ELR (cell line): ENCODE measurements at regions not wholly inside any gene's neighbourhood (a gene's known extent, or its start where the extent isn't known, plus 50 kb on each side); places are given as distances from the start of the nearest gene placed in this dataset.

Experiments used
- DNase-seq: peaks from one replicate; pipeline ENCODE4 v3.0.0-alpha.2; 2015; ENCODE audit warnings: low read depth

DNA sequence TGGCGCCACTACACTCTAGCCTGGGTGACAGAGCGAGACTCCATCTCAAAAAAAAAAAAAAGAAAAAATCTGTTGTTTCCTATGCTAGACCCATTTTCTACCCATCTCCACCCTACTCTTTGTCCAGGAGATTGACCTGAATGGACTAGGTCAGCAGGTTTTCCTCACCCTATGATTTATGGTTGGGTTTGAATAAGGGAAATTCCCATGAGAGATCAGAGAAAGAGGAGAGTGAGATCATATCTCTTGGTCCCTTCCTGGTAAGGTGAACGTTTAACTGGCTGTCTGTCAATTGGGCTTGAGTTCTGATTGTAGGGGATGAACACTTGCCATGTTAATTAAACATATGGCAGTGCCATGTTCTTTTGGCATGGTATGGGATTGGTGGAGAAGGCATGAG is 387.4 kb downstream of the MAN2A1 start:
- no peak for DNase-seq

DNA sequence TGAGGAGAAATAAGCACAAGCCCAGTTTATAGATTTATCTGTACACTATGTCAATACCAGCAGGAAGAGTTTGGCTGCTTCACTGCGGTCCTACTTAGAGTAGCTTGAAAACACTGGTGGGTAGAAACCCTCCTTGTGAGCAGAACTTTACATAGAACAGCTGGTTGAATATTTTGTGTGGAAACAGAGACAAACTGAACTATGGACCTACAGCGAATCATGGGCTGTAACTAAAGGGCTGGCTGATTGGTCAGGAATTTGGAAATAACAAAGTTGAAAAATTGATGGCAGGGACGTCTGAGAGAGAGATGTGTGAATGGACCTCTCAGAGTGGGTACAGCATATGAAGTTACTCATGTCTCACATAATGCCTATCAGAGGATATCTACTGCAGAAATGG is 392.5 kb downstream of the MAN2A1 start:
- DNase-seq = no peak

DNA sequence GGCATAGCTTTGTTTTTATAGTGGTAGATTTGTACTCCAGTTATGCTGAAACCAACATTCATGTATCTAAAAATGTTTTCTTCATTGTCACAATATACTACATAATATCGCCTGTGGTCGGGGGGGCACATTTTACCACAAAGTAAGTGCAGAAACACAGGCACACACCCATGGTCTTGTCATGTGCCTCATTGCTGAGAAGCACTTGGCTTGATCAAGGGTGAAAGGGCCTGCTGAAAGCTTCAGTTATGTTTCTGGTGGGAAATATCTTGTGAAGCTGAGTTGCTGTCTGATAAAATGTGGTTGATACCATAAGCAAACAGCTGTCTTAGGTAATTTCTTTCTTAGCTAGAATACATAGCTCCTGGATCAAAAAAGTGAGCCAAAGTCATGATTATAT is 393.1 kb downstream of the MAN2A1 start:
- no peak for DNase-seq

DNA sequence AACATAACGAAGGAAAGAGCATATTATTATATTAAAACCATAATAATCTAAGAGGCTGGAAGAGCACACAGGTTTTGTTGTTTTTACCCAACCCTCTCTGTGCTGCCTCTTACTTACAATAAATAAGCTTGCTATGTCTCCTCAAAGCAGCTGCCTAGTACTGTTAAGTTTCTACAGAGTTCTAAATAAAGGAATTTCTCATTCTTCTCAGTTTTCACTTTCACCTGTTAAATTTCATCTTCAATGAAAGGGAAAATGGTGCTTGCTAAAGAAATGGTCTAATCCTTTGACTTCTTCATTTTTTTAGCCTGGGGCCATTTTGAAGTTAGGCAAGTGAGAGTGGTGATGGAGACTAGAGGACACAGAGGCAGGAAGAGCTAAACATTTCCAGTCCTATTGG is 396.1 kb downstream of the MAN2A1 start:
- DNase-seq = no peak

DNA sequence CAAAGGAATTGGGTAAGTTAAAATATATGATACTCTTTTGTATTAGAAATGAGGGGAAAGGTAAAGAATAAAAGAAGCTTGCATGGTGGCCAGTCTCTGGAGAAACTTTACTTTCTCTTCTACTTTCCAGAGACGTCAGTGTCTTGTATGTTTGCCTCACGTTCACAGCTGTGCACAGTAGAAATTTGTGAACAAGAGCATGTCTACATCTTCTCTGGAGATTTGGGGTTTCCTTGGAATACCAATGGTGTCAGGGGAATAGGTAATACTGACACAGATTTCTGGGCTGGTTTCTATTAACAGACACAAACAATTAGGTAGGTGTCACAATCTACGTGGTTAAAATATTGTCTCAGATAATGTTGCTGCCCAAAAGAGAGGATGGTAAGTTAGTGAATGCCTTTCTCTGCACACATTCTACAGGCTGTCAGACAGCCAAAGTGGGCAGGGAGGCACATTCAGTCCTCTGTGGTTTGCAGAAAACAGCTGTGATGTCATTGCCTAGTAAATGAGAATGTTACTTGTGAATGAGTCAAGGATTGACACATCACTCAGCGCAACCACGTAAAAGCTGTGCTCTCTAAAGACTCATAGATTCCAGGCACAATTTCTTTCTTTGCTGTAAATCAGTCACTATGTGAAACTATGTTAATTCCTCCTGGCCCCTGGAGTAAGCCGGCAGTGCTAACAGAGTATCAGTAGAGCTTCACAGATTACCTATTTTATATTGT is 397.1 kb downstream of the MAN2A1 start:
- peak; percentile 84 for DNase-seq

DNA sequence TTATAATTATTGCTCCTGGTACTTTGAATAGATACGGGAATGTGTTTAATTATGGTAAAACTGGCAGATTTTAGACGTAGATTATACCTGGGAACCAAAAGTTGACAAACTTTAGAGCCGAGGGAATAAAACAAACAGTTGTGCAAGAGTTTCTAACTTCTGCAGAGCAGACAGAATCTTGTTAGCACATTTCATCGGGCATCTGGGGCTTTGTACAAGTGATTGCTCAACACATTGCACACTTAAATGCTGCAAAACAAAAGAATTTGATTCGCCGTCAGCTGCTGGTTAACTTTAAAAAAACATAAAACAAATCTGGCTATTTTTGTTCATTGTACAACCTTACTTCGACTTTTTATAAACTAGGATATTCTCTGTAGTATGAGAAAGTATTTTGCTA is 398.1 kb downstream of the MAN2A1 start:
- DNase-seq = no peak

DNA sequence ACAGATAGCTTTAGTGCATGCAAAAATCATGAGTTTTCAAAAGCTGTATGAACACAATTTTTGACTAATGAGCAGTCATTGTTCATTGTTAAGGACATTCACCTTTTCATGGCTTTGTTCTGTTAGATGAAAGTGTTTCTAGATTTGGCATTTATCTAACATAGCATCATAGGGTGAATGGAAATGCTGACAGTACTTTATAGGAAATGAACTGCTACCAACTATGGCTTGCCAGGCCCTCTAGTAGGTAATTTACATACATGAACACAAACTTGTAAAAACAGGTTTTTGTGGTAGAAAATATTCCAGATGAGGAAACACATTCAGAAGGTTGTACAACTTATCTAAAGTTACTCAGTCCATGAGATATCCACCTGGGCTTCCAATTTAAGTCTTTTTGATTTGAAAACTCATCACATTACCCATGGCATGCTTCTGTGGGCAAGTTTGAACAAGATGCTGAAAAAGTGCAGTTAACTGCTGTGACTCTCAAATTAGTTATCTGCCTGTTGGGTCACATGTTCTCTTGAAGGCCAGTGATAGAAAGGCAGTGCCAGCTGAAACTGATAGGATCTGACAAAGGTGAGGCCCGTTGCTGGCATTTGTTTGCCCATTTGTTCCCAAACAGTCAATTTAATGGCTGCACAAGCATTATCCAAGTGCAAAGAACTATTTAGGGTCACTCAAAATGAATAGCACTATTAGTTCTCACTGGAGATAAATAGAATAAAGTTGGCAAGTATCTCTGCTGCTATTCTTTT is 399.1 kb downstream of the MAN2A1 start:
- DNase-seq = no peak

DNA sequence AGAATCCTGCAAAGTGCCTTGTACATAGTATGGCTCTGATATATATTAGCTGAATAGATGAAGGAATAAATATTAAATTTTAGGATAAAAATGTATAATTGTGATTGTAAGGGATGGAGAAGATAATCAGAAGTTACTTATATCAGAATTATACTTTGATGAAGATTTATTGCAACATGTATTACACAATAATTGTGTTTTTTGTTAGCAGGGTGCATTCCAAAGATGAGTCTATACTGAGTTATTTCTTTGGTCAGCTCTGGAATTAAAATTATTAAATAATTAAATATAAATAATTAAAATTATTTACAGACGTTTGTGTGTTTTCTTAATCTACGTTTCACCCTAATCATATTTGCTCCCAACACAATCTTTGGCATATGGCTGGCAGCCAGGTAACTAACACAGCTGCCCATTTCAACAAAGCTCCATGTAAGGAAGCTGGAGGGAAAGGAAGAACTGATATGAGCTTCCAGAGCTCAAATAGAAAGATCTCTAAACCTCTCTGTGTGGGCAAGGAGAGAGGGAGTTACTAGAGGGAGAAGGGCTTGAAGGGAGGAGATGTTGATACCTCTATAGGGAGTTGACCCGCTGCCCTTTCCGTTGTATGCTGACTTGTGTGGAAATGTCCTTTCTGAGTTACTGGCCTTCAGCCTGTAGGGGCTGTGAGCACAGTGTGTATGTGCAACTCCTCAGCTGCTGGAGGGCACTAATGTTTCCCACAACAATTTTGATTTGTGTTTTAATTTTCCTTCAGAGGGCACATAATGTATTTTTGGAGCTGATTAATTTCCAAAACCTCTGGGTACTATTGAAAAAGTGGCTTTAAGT is 403.4 kb downstream of the MAN2A1 start:
- no peak for DNase-seq

DNA sequence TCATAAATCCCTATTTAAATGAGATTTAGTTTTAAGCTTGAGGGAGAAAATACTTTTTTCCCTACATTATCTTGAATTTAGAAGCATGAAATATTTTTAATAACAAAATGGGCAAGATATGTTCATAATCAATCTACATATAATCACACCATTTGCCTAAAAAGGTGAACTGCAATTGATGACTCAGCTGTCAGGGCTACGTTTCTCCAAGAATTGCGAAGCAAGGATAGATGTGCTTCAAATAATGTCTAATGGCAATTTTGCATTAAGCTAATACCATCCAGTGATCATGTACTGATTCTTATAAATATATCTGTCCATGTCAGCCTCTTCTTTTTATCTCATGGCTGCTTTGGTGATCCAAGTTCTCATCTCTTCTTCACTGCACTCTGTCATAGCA is 404.4 kb downstream of the MAN2A1 start:
- DNase-seq = no peak

DNA sequence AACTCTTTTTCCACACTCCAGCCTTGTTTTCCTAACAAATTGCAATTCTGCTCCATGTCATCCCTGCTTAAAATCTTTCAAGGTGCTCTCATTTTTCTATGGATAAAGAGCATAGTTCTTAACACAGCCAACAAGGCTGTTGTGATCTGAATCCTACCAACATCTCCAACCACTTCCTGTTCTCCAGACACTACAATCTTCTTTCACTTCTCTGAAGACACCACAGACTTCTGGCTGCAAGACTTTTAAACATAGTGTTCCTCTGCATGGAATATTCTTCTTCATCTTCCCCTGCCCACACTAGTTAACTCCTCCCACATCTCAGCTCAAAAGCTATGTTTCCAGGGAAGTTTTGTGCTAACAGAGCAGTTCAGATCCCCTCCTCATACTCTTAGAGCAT is 404.8 kb downstream of the MAN2A1 start:
- no peak for DNase-seq

DNA sequence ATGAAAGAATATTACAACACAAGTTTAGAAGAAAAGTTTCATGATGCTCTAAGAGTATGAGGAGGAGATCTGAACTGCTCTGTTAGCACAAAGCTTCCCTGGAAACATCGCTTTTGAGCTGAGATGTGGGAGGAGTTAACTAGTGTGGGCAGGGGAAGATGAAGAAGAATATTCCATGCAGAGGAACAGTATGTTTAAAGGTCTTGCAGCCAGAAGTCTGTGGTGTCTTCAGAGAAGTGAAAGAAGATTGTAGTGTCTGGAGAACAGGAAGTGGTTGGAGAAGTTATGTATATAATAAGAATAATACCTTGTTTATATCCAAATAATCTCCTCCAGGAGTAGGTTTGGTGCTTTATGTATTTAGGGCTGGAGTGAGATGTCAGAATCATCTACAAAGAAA is 406.7 kb downstream of the MAN2A1 start:
- DNase-seq = no peak

DNA sequence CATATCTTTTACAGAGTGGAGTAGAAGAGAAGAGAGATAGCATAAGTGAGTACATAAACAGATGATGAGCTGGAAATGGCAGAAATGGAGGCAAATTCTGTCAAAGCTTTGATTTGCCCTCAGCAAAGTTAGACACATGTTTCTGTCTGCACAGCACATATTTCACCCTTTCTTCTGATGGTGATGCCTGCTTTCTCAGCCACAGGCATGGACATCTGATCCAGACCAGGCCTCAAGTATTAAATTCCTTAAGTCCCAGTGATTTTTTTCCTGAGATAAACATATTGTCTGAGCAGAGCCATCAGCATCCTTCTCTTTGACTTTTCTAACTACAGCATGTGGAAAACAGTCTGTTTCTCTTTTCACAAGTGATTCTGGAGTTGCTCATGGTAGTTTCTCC is 409.8 kb downstream of the MAN2A1 start:
- DNase-seq = no peak

DNA sequence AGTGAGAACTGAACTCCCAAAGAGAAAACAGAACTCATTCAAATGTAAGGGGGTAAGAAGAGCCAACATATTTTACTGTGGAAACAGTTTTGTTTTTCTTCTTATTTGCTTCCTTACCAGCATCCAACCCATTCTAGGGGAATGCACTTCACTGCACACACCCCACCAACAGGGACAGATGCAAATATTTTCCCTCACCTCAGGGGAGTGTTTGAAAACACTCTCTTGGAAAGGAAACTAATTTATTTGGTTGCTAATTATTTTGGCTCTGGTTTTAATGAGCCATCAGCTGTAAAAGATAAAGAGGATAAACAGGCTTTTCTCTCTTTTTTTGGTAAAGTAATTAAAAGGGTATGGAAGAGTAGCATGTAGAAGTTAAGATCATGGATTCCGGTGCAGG is 413.4 kb downstream of the MAN2A1 start:
- DNase-seq = no peak

DNA sequence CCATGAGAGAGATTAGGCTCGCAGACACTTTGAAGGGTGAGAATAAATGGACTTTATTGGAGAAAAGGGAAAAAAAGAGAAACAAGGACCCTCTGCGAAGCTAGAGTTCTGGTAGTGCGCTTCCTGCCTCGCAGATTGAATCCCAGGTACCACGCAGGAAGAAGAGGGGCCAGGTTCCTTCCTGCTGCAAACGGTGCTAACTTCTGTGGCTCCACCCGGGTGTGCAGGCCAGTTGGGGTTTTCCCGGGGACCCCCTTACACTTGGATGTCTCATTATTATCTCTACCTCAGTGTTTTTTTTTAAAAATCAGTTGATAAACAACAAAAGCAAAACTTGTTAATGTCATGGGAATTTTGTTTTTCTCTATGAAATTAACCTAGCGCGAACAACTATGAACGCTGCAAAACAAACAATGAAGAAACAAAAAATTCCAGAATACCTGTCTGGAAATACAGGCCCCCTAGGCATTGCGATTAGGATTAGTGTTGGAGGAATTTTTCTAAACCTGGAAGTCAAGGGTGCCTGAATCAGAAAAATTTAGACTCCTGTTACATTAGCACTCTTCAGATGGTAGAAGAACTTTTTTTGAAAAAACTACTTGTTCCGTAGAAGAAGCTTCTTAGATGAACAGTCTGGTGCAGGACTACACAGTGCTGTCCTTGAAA is 414.5 kb downstream of the MAN2A1 start:
- no peak for DNase-seq

DNA sequence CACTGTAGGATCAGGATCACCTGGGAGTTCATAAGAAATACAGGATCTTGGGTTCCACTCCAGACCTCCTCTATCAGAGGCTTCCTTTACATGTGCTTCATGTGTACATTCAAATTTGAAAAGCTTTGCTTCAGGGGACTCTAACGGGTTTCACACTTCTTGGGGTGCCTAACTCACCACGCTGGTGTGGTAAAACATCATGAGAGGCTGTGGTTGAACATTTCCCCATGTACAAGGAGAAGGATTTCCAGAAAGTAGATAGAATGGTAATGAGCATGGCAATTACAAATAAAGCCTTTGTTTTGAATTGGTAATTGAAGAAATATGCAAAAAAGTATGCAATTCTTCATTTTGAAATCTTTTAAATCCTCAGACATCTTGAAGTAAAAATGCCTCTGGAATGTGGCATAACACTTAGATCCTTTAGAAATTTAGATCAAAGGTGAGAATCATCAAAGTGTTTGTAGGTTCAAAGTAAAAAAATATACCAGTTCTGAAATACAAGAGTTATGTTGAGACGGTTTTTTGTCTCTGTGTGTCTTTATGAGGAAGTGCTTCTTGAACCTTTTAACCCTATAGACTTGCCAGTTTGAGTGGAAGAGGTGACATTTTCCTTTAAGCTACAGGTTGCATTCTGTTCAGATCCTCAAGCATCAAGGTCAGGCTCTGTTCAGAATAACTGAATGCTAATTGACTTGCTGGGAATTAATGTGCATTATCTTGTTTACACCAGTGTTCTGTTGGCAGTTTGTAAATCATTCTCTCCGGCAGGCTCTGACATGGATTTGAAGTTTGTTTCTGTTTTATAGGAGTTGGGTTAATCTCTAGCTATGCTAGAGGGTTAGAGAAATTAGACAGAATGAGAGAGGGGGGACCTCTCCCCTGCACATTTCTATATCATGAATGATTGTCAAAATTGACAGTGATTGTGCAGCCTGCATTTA is 415.3 kb downstream of the MAN2A1 start:
- no peak for DNase-seq

DNA sequence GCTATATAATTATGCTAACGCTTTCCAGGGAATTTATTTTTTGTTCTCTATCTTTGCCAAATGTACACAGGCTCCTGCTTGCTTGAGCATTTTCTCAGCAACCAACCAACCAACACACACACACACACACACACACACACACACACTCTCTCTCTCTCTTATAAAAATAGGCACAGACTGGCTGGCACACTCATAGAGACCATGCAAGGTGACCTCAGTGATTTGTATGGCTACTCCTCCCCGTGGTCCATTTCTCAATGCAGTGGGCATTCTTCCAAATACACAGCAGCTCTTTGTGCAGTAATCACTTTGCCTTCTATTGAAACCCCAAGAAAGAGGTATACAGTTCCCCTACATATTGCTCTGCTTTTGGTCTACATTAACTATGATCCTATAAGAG is 416.0 kb downstream of the MAN2A1 start:
- DNase-seq = peak; percentile 11

DNA sequence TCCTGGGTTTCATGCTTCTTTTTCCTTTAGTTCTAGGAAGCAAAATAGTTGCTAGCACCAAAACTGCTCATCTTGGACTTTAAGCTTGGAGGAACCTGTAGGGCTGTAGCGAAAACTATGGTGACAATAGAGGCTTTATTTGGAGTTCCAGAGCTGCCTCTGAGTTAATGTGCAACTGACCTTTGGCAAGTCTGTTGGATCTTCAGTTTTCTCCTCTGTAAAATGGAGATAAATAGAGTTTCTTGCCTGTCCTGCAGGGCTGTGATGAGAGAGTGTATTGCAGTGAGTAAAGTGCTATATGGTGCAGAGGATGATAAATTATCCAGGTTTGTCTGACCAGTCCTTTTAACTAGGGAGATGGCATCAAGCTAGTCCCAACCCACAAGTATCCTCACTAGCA is 417.0 kb downstream of the MAN2A1 start:
- DNase-seq = no peak

DNA sequence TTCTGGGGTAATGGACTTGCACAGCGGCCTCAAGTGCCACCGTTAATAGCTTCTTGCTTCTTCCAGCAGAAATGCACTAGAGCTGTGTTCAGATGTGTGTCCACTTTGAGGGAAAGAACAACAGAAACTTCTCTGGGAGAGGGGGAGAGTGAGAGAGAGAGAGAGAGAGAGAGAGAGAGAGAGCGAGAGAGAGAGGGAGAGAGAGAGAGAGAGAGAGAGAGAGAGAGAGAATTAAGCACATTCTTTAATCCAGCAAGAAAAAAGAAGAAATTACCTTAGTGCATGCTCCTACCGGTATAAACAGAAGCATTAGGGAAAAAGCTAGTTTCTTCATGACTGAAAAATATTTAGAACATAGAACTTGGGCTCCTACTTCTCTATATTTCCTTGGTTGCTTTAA is 418.8 kb downstream of the MAN2A1 start:
- no peak for DNase-seq

DNA sequence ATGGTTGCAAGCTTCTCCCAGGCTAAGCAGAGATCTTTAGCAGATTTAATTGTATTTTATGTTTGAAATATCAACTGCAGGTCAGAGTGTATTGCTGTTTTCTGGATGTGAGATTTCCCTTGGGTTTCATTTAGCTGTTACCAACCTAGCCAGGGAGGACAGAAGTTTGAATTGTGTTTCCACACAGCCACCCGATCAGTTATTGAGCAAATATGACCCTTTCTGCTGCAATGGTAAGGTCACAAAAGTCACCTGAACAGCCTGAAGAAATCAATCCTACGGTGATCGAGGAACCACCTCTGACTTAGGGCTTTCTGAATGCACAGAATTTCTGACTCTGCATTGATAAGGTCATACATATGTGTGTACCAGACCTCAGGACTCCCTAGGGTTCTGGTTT is 419.9 kb downstream of the MAN2A1 start:
- no peak for DNase-seq

DNA sequence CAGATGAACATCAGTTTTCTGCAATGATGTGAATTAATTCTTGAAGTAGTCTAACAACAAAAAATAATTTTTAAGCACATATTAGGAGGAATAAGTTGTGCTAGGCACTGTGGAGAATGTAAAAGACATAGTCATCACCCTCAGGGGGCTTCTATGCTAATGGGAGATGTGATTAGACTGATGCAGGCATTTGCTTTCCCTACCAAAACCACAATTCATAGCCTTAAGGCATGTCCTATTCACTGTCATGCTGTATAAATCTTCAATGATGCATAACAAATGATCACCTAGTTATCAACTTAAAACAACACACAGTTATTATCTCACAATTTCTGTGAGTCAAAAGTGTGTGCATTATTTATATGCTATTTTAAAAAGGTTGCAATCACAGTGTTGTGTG is 422.6 kb downstream of the MAN2A1 start:
- peak; percentile 35 for DNase-seq

DNA sequence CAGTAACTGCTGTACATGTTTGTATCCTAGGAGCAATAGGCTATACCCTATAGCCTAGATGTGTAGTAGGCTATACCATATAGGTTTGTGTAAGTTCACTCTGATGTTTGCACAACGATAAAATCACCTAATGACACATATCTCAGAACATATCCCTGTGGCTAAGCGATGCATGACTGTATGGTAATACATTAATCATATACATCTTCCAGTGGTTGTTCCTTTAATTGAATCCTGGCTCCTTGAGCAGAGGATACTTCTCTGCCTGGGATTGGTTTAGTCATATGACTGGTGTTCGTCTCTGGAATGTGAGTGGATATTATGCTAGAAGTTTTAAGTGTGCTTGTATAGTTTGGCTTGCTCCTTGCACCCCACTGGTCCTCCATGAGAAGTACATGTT is 425.8 kb downstream of the MAN2A1 start:
- peak; percentile 22 for DNase-seq
